HG03439 (cell line): ENCODE measurements at regions not wholly inside any gene's neighbourhood (a gene's known extent, or its start where the extent isn't known, plus 50 kb on each side); places are given as distances from the start of the nearest gene placed in this dataset.
A peak's percentile ranks its signal among the peaks of the same experiment; 100 is the strongest.
"Not testable (repeated sequence)": the region's sequence is repeated elsewhere in the genome, so short reads cannot be mapped to it uniquely, and the experiment has no call there.

ENCODE experiments used
- ATAC-seq: cut with Tn5 transposase; IDR thresholded peaks from one replicate; pipeline ENCODE4 v1.9.1; 2021; ENCODE audit warnings: mild to moderate bottlenecking, moderate library complexity; ENCODE audit not compliant: unreplicated experiment

GRCh38 chr12:47412601-47413236 lies 293.1 kb downstream of the RPAP3 start:
- no peak for ATAC-seq

- no peak for ATAC-seq
Measured at GRCh38 chr12:47411966-47412365, 293.9 kb downstream of the RPAP3 start.

DNA sequence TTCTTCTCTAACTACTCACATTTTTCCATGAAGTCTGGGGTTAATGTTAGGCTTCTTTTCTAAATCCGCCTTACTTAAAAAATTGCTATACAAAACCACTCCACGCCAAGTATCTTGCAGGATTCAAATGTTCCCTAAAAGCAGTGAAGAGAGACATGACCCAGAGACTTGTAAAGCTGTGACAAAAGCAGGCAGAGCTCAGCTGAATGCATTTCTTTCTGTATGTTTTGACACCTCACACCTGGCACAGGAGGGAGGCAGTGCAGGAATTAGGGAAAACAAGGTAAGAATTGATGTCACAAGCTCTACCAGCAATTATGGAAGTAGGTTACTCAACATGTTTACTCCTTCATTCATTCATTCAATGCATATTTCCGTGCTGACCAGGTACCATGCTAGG lies 295.0 kb downstream of the RPAP3 start:
- no peak for ATAC-seq

DNA sequence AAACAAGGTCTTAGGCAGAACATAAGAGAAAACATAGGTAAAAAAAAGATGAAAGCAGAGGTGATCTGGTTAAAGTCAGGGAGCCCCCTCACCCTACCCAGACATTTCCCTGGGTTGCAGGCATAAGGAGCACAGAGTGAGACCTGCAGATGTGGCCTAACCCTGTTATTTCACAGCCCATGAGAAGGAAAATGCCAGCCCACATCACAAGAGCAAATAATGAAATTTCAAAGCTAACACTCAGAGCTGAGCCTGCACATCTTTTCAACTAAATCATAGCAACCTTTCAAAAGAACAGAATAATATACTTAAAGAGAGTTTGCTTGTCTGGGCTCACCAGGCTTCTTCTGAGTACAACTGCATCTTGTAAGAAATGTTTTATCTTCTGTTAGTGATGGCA lies 295.4 kb downstream of the RPAP3 start:
- ATAC-seq: no peak

DNA sequence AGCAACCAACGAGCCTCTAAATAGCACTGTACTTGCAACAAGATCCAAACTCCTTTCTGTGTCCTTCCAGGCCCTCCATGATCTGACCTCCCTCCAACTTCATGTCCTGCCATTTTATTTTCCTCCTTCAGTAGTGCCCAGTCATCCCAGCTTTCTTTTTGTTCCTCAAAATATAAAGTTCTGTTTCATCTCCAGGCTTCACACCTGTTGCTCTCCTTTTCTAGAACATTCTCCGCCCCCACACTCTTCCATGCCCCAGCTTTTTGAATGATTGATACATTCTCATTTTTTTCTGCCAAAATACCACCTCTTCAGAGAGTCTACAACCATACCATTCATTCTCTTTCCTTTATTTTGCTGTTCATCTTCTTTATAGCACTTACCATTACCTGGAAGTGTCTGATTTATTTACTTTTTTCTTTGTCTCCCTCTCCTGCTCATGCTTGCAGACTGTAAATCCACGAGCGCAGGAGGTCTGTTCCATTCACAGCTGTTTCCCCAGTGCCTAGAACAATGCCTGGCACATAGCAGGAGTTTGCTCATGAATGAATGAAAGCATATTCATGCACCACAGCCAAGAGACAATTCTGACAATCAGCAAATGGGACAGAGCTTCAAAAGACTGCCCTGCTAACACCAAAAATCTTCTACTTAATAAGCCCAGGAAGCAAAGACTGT lies 296.4 kb downstream of the RPAP3 start:
- ATAC-seq: no peak

DNA sequence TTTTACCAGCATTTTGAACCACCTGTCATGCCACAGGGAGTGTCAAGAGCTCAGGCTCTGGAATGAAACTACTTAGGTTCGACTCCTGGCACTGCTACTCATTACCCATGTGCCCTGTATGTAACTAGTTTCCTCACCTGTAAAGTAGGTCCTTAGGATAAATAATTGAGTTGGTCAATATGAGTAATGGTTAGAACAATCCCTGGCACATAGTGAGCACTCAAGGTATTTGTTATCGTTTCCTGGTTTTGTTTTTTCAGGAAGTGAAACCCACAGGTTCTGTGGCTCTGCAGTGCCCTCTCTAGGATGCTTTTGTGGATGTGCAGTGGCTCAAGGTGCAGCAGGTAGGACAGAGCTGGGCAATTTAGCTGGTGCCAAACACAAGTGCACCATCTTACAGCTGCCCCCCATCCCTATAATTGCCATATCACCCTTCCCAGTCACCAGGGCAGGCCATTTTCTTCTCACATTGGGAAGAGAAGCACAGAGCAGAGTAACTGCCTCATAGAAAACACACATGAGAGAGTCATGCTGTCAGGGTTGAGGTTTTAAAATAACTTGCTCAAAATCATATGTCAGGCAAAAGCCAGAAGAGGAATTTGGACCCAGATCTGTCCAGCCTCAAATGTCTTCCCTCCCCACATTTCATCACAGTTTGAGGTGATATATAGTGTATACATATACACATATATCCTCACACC lies 297.5 kb downstream of the RPAP3 start:
- ATAC-seq: peak; percentile 64

- no peak for ATAC-seq
Measured at GRCh38 chr12:47407463-47408129, 298.2 kb downstream of the RPAP3 start.

GRCh38 chr12:47403681-47404080 lies 302.1 kb downstream of the RPAP3 start:
- ATAC-seq: no peak

- ATAC-seq: not testable (repeated sequence)
Measured at GRCh38 chr12:47401196-47401595, 304.6 kb downstream of the RPAP3 start.

GRCh38 chr12:47400266-47400665 lies 305.6 kb downstream of the RPAP3 start:
- no peak for ATAC-seq

DNA sequence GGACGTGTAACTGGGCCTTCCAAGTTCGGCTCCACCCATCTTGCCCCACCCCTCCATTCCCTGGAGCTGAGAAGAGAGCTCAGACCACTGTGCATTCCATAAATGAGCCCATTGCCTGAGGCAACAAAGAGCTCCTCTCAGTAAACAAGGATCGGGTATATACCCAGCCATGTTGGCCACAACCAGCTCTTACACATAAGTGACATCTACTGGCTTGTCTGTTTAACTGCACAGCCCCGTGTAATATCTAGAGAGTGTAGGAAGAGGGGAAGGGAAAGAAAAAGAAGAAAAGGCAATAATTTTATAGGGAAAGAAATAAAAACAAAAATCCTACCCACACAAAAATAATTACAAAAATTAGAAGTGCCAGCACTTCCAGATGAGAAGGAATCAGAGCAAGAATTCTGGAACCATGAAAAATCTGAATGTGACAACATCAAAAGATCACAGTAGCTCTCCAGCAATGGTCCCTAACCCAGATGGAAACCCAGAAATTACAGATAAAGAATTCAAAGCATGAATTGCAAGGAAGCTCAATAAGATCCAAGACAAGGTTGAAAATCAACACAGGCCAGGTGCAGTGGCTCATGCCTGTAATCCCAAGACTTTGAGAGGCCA lies 308.1 kb downstream of the RPAP3 start:
- ATAC-seq: peak; percentile 56

DNA sequence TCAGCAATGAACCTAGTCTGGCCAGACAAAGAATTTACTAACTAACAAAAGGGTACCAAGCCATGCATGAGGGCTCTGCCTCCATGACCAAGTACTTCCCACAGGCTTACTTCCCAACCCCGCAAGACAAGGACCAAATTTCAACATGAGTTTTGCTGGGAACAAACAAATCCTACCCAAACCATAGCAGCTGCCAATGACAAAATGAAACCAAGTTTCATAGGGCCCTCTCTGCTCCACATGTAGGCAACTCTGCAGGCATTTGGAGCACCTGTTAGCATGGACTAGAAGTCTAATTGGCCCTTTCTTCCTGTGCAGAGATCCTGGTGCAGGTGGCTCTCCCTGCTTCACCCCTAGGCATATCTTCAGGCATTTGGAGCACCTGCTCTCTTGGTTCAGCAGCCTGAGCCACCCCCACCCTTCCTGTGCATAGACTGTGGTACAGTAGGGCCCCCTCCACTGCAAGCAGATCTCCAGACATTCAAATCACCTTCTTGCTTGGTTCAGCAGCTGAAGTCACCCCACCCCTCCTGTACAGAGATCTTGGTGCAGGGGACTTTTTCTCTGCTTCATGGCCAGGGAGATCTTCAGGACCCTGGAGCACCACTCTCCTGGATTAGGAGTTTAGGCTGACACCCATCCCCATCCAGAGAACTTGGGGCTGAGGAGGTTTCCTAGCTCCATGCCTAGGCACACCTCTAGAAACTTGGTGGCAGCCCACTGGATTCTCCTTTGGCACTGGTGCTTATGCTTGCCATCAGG lies 308.7 kb downstream of the RPAP3 start:
- no peak for ATAC-seq

GRCh38 chr12:47394070-47394469 lies 311.8 kb downstream of the RPAP3 start:
- no peak for ATAC-seq

GRCh38 chr12:47393403-47393790 lies 312.4 kb downstream of the RPAP3 start:
- ATAC-seq: no peak

DNA sequence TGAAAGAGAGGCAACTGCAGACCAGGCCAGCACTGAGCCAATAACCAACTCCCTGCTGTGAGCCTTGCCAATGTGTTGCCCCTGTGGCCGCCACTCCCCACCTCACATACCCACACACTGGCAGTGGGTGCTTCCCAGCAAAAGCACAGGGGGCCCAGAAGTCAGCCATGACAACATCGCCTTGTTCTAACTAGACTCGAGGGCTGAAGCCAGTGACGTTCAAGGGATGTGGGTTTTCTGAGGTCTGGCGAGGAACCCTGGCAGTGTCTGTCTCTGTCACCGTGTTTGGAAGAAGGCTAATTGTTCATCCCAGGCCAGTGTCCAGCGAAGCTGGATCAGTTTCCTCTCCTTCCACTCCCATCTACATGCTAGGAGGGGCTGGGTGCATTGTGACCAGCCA lies 311.8 kb upstream of the AMIGO2 start:
- ATAC-seq: no peak

DNA sequence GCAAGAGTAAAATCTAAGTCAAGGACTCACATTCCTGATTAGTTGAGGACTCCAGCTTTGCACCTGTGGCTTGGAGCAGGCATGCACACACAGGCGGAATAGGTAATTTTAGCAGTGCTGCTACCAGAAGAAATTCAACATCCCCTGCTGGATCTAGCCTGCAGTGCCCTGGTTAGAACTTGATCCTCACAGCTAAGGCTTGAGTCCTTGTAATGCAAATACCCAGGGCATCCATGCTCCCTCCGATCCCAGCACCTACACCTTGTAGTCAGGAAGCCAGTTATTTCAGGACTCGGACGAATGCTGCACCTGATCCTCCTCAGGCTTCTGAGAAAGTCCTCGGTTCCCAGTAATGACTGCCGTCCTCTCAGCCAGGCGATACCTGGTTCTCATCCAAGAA lies 309.0 kb upstream of the AMIGO2 start:
- no peak for ATAC-seq

GRCh38 chr12:47387994-47388393 lies 308.2 kb upstream of the AMIGO2 start:
- ATAC-seq: no peak

DNA sequence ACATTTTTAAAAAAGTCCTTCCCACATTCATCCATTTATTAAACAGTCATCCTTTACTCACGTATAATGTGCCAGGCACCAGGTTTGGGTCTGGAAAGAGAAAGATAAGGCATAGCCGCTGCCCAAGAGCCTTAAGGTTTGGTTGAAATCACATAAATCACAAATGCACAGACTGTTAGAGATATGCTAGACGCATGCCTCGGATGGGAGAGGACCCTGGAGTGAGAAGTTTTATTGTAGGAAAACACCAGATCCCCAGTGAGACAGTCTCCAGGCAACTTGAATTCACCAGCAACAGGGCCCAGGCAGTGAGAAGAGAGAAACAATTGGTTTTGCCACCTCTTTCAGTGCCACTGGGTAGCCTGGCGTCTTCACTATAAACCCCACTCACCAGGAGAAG lies 305.9 kb upstream of the AMIGO2 start:
- ATAC-seq: no peak

DNA sequence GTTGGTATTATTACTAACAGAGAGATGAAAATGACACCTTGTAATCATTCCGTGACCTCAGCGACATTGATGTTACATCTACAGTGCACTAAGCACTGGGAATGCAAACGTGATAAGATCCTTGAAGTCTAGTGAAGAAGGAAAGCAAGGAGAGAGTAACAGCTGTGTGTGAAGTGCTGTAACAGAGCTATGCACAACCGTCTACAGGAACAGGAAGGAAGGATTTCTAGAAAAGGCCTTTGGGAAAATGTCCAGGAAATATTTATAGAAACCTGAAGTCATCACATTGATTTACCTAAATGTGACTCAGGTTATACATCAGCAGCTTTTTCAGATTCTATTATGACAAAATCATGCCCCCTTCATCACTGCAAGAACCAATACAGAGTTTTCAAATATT lies 304.2 kb upstream of the AMIGO2 start:
- no peak for ATAC-seq

DNA sequence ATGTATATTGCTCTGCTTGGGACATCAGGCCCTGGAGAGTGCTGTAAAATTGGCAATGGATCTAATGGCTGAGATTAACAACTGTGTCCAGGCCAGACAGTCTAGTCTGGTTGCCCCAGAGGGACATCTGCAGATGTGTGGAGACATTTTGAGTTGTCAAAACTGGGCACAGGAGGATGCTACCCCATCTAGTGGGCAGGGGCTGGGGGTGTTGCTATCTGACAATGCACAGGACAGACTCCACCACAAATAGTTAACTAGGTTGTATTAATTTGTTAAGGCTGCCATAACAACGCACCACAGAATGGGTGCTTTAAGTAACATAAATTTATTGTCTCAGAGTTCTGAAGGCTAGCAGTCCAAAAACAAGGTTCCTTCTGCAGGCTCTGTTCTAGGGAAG lies 302.5 kb upstream of the AMIGO2 start:
- no peak for ATAC-seq

- ATAC-seq: no peak
Measured at GRCh38 chr12:47378907-47379306, 299.1 kb upstream of the AMIGO2 start.
